HG03159 (cell line): ENCODE measurements at regions not wholly inside any gene's neighbourhood (a gene's known extent, or its start where the extent isn't known, plus 50 kb on each side); places are given as distances from the start of the nearest gene placed in this dataset.
"Not testable (repeated sequence)": the region's sequence is repeated elsewhere in the genome, so short reads cannot be mapped to it uniquely, and the experiment has no call there.

ENCODE experiments used
- ATAC-seq: cut with Tn5 transposase; IDR thresholded peaks from one replicate; pipeline ENCODE4 v1.9.1; 2021; ENCODE audit warnings: mild to moderate bottlenecking, moderate library complexity; ENCODE audit not compliant: unreplicated experiment

GRCh38 chr14:37784827-37785223 lies 189.4 kb downstream of the TTC6 start:
- ATAC-seq: not testable (repeated sequence)

GRCh38 chr14:37785298-37785697 lies 189.9 kb downstream of the TTC6 start:
- ATAC-seq: not testable (repeated sequence)

- not testable (repeated sequence) for ATAC-seq
These were observed 190.7 kb downstream of the TTC6 start for GRCh38 chr14:37786114-37786625.

DNA sequence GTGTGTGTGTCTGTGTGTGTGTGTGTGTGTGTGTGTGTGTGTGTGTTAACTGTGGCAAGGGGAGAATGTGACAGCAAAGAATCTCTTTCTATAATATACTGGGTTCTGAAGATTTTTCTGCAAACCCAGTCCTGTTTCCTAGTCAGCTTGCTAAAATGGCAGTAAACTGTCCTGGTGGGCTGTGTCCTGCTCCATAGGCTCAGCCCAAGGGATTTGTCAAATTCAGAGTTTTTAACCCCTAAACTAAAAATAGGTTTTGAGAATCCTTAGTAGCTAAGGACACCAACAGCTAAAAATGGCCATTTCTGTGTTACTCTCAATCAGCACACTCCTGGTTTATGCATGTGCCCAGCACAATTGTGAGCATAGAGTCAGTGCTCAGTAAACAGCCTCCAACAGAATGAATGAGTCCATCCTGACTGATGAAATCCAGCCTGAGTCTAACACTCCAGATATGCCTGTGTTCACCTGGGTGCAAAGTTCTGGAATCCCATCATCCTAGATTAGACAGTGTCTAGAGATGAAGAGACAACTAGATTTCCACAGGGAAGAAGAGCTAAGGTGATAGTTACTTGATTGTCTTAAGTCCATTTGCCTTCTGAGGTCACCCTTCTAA lies 192.6 kb downstream of the TTC6 start:
- no peak for ATAC-seq

DNA sequence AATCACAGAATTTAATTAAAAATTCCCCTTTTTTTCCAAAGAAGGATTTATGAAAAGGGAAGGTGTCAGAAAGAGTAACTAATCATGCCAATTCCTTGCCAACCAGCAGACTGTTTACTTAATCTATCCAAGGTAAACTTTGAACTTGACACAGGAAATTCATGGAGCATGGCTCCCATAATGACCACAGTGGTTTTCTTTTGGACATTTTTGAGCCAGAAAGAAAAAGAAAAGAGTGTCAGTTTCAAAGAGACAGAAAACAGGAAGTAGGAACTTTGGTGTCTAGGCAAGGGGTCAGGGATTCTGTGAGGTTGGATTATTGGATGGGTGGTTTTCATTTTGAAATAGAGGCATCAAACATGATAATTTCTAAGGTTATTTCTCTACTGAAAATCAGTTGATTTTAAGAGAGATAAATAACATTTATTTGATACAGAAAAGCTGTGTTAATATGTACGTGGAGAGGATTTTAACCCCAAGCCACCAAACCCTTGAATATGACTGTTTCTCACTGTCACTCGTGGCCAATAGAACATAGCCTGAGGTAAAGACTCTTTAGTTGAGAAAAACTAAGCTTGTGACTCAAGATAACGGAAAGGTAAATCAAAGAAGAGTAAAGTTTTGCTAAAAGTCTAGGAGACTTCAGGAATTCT lies 196.1 kb downstream of the TTC6 start:
- ATAC-seq: no peak

DNA sequence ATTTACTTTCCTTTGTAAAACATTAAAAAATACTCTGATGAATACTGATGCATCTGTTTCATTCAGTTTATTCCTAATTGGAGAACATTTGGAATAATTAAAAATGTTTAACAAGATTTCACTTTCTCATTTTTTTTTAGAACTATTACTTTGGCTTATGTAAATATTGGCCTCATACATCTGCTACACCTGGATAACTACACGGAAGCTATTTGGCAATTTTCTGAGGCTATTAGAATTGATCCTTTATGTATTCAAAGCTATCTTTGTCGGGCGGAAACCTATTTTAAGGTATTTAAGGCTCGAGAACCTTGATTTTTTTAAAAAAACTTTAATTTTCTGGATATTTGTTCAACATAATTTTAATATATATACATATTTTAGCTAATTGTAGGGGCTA lies 196.7 kb downstream of the TTC6 start:
- no peak for ATAC-seq

DNA sequence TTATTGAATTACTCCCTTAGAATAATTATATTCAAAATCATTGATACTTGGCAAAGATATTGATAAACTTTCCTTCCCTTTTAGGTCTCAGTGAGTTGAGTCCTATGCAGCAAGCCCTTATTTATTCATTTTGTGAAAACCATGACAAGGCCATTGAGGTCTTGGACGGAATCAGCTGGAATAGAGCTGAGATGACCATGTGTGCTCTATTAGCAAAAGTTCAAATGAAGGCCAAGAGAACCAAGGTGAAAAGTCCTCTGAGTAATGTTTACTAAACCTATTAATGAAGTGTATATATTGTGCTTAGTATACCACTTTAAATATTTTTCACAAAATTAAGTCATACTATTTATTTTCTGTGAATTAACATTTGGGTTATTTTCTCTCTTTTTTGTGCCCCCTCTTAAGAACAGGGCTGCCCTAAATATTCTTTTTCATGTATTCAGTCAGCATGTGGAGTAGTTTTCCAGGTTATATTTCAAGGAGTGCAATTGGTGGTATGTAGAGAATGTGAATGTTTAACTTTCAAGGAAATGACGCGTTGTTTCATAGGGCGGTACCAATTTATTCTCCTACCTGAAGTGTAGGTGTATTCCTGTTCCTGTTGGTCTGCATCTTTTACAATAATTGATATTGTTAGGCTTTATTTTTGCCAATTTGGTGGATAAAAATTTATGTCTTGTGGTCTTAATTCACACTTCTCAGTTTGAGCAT lies 201.4 kb downstream of the TTC6 start:
- ATAC-seq: no peak

- ATAC-seq: no peak
These were observed 202.2 kb downstream of the TTC6 start for GRCh38 chr14:37797675-37798074.

DNA sequence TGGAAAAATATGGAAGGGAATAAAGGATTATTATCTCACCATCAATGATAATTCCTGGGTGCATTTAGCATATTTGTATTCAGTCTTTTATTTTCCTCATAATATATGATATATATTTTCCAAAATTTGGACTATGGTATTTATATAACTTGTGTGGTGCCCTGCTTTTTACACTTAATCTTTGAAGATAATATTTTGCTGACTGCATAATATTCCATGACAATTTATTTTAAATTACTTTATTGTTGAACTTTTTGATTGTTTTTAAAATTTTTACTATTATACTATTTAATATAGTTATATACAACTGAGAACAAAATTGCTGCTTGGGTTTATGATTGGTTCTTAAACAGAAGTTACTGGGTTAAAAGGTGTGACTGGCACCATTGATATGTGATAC lies 212.3 kb downstream of the TTC6 start:
- ATAC-seq: no peak

DNA sequence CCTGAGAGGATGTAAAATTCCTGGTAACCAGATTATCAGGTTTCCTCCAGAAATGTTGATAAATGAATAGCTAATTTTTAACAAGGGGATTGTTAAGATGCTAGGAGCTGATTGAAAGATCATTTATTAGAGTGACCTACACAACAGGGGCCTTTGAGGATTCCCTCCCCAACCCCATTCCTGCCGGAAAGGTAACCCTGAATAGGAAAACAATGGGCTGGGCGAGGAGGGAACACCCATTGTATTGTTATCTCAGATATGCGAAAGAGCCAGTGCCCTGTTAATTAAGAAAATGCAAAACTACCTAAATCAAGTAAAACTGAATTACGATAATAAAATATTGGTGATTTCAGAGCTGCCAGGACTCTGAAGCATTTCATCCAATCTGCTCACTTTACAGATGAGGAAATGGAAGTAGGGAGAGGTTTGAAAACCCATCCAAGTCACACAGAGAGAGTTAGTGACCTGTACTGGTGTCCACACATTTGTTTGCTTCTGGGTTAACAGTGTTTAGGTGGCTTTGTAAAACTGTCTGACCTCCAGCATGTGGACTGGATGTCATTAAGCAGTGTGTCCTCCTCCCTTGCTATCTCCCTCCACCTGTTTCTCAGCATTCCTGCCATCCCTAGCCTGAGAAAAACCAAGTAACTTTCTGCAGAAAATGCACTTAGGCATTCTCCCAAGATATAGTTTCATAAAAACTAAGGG lies 214.8 kb downstream of the TTC6 start:
- ATAC-seq: no peak

- ATAC-seq: no peak
These were observed 218.3 kb downstream of the TTC6 start for GRCh38 chr14:37813732-37814131.

DNA sequence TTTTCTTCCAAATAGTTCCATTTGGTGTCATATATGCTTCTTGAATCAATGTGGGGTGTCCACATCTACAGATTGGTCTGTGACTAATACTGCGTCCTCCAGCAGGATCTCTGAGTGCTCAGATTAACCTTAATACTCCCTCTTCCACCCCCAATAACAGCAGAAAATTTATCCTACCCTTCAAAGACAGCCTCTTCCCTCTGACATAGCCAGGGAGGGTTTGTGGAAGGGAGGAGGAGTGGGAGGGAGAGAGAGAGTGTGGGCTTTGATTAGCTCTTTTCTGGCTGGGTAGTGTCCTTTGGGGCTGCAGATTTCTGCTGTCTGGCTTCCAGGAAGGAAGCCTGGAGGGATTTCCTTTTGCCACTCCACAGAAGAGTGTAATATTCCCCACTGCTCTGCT lies 220.7 kb downstream of the TTC6 start:
- ATAC-seq: no peak

GRCh38 chr14:37816743-37817295 lies 221.4 kb downstream of the TTC6 start:
- no peak for ATAC-seq

DNA sequence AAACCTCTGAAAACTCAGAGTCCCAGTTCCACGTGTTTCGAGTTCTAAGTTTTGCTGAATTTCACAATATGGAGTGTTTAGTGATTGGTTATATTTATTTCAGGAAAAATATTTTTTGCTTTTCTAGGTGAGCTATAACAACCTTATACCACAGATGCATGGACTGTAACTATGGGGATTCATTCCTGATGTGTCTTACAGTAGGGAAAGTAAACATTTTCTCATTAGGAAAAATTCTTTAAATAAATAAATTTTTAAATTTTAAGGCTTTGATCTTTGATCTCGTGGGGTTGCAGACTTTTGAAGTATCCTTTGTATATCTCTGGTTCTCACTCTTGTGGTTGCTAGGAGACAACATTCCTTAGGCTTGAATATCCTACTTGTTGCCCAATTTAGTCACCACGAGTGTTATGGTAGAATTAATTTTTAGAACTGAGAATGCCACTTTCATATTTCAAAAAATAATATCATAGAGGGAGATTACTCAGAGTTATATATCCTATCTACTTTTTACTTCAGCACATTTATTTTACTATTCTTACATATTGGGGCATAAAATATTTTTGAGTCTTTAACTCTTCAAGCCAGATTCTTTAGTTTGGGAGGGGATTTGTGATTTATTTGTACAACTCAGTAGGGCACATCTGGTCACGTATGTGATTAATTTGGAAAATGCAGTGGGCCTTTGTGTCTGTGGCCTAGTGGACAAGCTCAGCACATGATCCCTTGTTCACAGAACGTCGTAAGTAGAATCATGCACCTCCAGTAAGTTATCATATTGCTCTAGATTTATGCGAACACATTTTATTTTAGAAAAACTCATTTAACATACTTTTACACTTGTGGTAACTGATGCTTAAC lies 224.0 kb downstream of the TTC6 start:
- ATAC-seq: no peak

GRCh38 chr14:37820810-37821209 lies 225.4 kb downstream of the TTC6 start:
- not testable (repeated sequence) for ATAC-seq

DNA sequence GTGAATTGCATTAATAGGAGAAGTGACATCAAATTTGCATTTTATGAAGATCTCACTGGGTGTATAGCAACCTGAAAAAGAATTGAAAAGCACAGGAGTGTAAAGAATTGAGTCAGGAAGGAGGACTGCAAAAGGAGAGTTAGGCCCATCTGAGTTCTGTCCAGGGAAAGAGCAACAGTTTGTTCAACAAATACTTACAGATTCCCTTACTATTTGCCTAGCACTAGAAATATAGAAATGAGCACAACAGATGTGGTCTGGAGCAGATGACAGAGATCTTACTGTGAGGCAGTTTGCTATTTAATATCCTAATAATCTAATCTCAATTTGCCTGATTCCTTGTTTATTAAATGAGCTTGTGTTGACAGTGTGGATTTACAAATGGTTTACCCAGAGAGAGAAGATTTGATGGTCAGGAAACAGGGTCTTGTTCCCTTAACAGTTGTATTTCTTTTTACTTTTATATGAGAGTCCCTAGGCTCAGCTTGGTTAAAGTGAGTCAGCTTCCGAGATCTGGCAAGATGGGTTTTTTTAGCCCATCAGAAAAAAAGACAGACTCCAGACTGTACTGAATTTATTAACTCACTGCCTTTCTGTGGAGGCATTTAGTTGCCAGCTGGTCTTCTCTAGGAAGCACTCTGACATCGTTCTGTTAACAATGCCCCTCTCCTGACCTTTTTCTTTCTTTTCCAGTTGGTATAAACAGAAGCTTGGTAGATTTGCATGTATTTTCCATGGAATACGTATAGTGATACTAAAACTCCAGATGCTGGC lies 229.7 kb downstream of the TTC6 start:
- no peak for ATAC-seq

- no peak for ATAC-seq
These were observed 231.4 kb downstream of the TTC6 start for GRCh38 chr14:37826869-37827268.

GRCh38 chr14:37830271-37830670 lies 234.8 kb downstream of the TTC6 start:
- no peak for ATAC-seq

GRCh38 chr14:37834275-37834674 lies 238.8 kb downstream of the TTC6 start:
- ATAC-seq: no peak
